Erythroblast (primary cell): ENCODE measurements at regions not wholly inside any gene's neighbourhood (a gene's known extent, or its start where the extent isn't known, plus 50 kb on each side); places are given as distances from the start of the nearest gene placed in this dataset.

ENCODE experiments used
- GATA1 ChIP-seq: IDR thresholded peaks from 2 replicates; pipeline ENCODE4 v1.6.1; 2011; ENCODE audit warnings: low read depth, mild to moderate bottlenecking, control low read depth, low read length, moderate library complexity
- POLR2A ChIP-seq: IDR thresholded peaks from 2 replicates; pipeline ENCODE4 v1.6.1; 2011; ENCODE audit warnings: mild to moderate bottlenecking, low read length

DNA sequence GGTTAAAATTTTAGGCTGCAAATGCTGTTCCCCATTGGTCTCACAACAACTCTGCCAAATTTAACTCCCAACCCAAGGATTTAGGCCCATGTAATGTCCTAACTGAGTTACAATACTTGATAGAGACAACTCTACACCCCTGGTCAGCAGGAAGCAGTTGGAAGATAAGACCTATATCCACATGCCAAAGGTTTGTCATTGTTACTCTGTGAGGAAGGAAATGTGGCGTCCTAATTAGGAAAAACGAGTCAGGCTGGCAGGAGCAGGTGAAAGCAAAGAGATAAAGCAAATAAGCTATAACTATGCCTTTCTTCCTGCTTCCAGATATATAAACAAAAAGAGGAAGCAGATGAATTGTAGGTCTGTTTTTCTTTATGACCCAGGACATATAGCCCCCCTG lies 69.1 kb downstream of the SPIN4 start:
- no peak for TF ChIP-seq POLR2A
- TF ChIP-seq GATA1 = no peak
